Endothelial cell of umbilical vein (primary cell): ENCODE measurements at regions not wholly inside any gene's neighbourhood (a gene's known extent, or its start where the extent isn't known, plus 50 kb on each side); places are given as distances from the start of the nearest gene placed in this dataset.

Source experiments
- BruUV-seq: library from RNA; stranded (reverse); fragments of 400-500 nt; replicated peaks from 2 replicates; lab custom pipeline; 2021; lab: Mats Ljungman, UMichigan
- CTCF ChIA-PET: fragments of 300-600, 350-600 bp; sonication (Branson Sonifier 250); formaldehyde crosslinking; loops from one replicate; lab custom pipeline; 2021; ENCODE audit warnings: antibody characterized with exemption, inconsistent platforms; lab: Charles Lee
- POLR2A ChIA-PET: fragments of 300-600, 350-600 bp; sonication (Branson Sonifier 250); formaldehyde crosslinking; loops from one replicate; lab custom pipeline; 2021; ENCODE audit warnings: antibody characterized with exemption, inconsistent platforms; lab: Charles Lee
- DNase-seq: peaks from one replicate; pipeline ENCODE4 v3.0.0-alpha.2; 2011; ENCODE audit warnings: low read depth, low spot score
- FAIRE-seq: peaks from 2 replicates; lab custom pipeline; 2011; peaks lifted over from hg19 to GRCh38; lab: Jason Lieb, UNC
- H2AFZ ChIP-seq: 2 replicates; pipeline ENCODE4 v1.6.0; 2012; ENCODE audit warnings: low read depth, low read length, control low read depth, inconsistent platforms
- H3K27ac ChIP-seq: 2 replicates; pipeline ENCODE4 v1.5.1; 2011; ENCODE audit warnings: low read depth, mild to moderate bottlenecking, control low read depth, low read length, moderate library complexity; ENCODE audit not compliant: insufficient read depth
- H3K27me3 ChIP-seq, 2 experiments: 2 replicates each; pipeline versions ENCODE4 v1.6.0 to v1.6.1; 2011; ENCODE audit warnings: low read length in 2 of 2, mixed read lengths in 1 of 2; ENCODE audit not compliant: control insufficient read depth in 2 of 2, insufficient read depth in 2 of 2
- H3K36me3 ChIP-seq, 2 experiments: 2 replicates in 1 of 2; 3 replicates in 1 of 2; pipeline ENCODE4 v1.5.1; 2011; ENCODE audit warnings: low read length in 2 of 2, mild to moderate bottlenecking in 1 of 2, moderate library complexity in 1 of 2; ENCODE audit not compliant: control insufficient read depth in 2 of 2, insufficient read depth in 2 of 2; ENCODE audit errors: extremely low read depth in 1 of 2
- H3K4me1 ChIP-seq: 3 replicates; pipeline ENCODE4 v1.5.1; 2011; ENCODE audit warnings: mild to moderate bottlenecking, low read length; ENCODE audit not compliant: control insufficient read depth, insufficient read depth; ENCODE audit errors: extremely low read depth
- H3K4me2 ChIP-seq: 2 replicates; pipeline ENCODE4 v1.6.1; 2011; ENCODE audit warnings: low read length, control low read depth, mixed read lengths; ENCODE audit not compliant: insufficient read depth
- H3K4me3 ChIP-seq, 3 experiments: fragments of 200-600 bp in 1 of 3; sonication (generic), shearing (Covaris generic) in 1 of 3; replicated peaks in 1 of 3; 2 replicates each; pipeline ENCODE4 v1.5.1; 2011 to 2016; ENCODE audit warnings: control low read depth in 3 of 3, low read length in 3 of 3, mild to moderate bottlenecking in 2 of 3, inconsistent platforms in 1 of 3, low read depth in 1 of 3, moderate library complexity in 1 of 3; ENCODE audit not compliant: insufficient read depth in 1 of 3
- H3K79me2 ChIP-seq: 2 replicates; pipeline ENCODE4 v1.6.0; 2012; ENCODE audit warnings: low read length, inconsistent platforms; ENCODE audit not compliant: control insufficient read depth, insufficient read depth
- H3K9ac ChIP-seq: replicated peaks from 2 replicates; pipeline ENCODE3; 2011; ENCODE audit warnings: low read length, control low read depth; ENCODE audit not compliant: insufficient read depth; ENCODE audit errors: extremely low read depth
- H3K9me1 ChIP-seq: replicated peaks from 3 replicates; pipeline ENCODE4 v1.6.0; 2011; ENCODE audit warnings: mild to moderate bottlenecking, low read length; ENCODE audit not compliant: control insufficient read depth, insufficient read depth; ENCODE audit errors: extremely low read depth
- H3K9me3 ChIP-seq: replicated peaks from 2 replicates; pipeline ENCODE4 v1.5.1; 2012; ENCODE audit warnings: low read length, inconsistent platforms; ENCODE audit not compliant: control insufficient read depth, insufficient read depth
- H4K20me1 ChIP-seq: replicated peaks from 2 replicates; pipeline ENCODE3; 2011; ENCODE audit warnings: mild to moderate bottlenecking, low read length; ENCODE audit not compliant: control insufficient read depth, insufficient read depth; ENCODE audit errors: extremely low read depth
- CTCF ChIP-seq, 2 donors: IDR thresholded peaks; 1 replicate in 1 of 2; 2 replicates in 1 of 2; pipeline ENCODE4 v1.5.1; 2011; ENCODE audit warnings: low read length in 2 of 2, mild to moderate bottlenecking in 2 of 2, moderate library complexity in 2 of 2, control low read depth in 1 of 2, inconsistent platforms in 1 of 2, low read depth in 1 of 2; ENCODE audit not compliant: insufficient read depth in 1 of 2; ENCODE audit errors: extremely low read depth in 1 of 2
- EZH2 ChIP-seq: IDR thresholded peaks from 2 replicates; pipeline ENCODE4 v1.6.1; 2012; ENCODE audit warnings: borderline replicate concordance, low read depth, mild to moderate bottlenecking, moderate library complexity, low read length, inconsistent platforms; ENCODE audit not compliant: severe bottlenecking
- FOS ChIP-seq: IDR thresholded peaks from 2 replicates; pipeline ENCODE4 v1.6.1; 2011; ENCODE audit warnings: mild to moderate bottlenecking, low read length, moderate library complexity, borderline replicate concordance; ENCODE audit not compliant: insufficient read depth
- GATA2 ChIP-seq: IDR thresholded peaks from 2 replicates; pipeline ENCODE4 v1.7.0; 2011; ENCODE audit warnings: low read depth, mild to moderate bottlenecking, moderate library complexity, mixed read lengths, low read length; ENCODE audit not compliant: insufficient read length, insufficient read depth
- JUN ChIP-seq: IDR thresholded peaks from 2 replicates; pipeline ENCODE4 v1.6.1; 2011; ENCODE audit warnings: borderline replicate concordance, low read depth; ENCODE audit not compliant: insufficient read length, insufficient read depth
- MYC ChIP-seq: IDR thresholded peaks from one replicate; pipeline ENCODE4 v1.6.1; 2011; ENCODE audit warnings: mild to moderate bottlenecking, low read depth, low read length
- POLR2A ChIP-seq: IDR thresholded peaks from 2 replicates; pipeline ENCODE4 v1.6.1; 2012; ENCODE audit warnings: low read depth, mild to moderate bottlenecking, control low read depth, low read length
- POLR2AphosphoS5 ChIP-seq: IDR thresholded peaks from 2 replicates; pipeline ENCODE4 v1.6.1; 2012; ENCODE audit warnings: low read depth, mild to moderate bottlenecking, control low read depth, low read length, moderate library complexity; ENCODE audit not compliant: insufficient read depth
- dilution Hi-C: fragments of 300-500 bp; cut with MboI; formaldehyde crosslinking; loops from one replicate; pipeline ENCODE4 v1.15.0; 2019; ENCODE audit warnings: low sequenced_read_pairs; ENCODE audit not compliant: extremely low pct_ligation_motif_present
- intact Hi-C: fragments of 100-400 bp; cut with micrococcal nuclease; formaldehyde crosslinking; loops from one replicate; pipeline ENCODE4 v1.10.0; 2022
- TF ChIP-seq, protein P1 (sequence below): IDR thresholded peaks from 2 replicates; pipeline ENCODE4 v1.6.1; 2011; ENCODE audit not compliant: insufficient read depth, insufficient read length

- no peak overlapping the region for H3K9ac ChIP-seq
- H3K27ac ChIP-seq, result no peak overlapping the region
- H3K9me1 ChIP-seq, result no peaks in the 10 kb centered on the region
- H2AFZ ChIP-seq, result no peak overlapping the region
- no peak overlapping the region for H3K4me3 ChIP-seq
- H4K20me1 ChIP-seq, result no peaks in the 10 kb centered on the region
- no peak overlapping the region for H3K4me2 ChIP-seq
- no peaks in the 10 kb centered on the region for H3K27me3 ChIP-seq
- no peak for TF ChIP-seq MYC
- TF ChIP-seq, protein P1, sequence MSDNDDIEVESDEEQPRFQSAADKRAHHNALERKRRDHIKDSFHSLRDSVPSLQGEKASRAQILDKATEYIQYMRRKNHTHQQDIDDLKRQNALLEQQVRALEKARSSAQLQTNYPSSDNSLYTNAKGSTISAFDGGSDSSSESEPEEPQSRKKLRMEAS, result no peak
- TF ChIP-seq FOS, result no peak
- no peak for TF ChIP-seq CTCF (IDR thresholded peaks at IDR 0.05; ENCODE audit: extremely low read depth in 1 of 2, insufficient read depth in 1 of 2, low read depth in 1 of 2, low read length in 2 of 2)
- no peak for TF ChIP-seq POLR2A
- TF ChIP-seq GATA2, result no peak
- TF ChIP-seq JUN, result no peak
- TF ChIP-seq EZH2, result no peak
- no peak for TF ChIP-seq POLR2AphosphoS5
- no peaks in the 10 kb centered on the region for H3K9me3 ChIP-seq
- intact Hi-C loops (no loop called here), dilution Hi-C loops (no loop called here)
- H3K36me3 ChIP-seq, result no peaks in the 10 kb centered on the region
- ChIA-PET CTCF (no interaction called here), POLR2A (no interaction called here)
- BruUV-seq, result no TSS peak
- FAIRE-seq (no peak), DNase-seq (no peak)
- no peaks in the 10 kb centered on the region for H3K4me1 ChIP-seq
- no peaks in the 10 kb centered on the region for H3K79me2 ChIP-seq
Measured at GRCh38 chr16:52770828-52771227, 223.9 kb upstream of the TOX3 start.
